ENCODE measurements at regions not wholly inside any gene's neighbourhood (a gene's known extent, or its start where the extent isn't known, plus 50 kb on each side); places are given as distances from the start of the nearest gene placed in this dataset.
A peak's percentile ranks its signal among the peaks of the same experiment; 100 is the strongest.

GRCh38 chr16:89038811-89039735, 54.6 kb upstream of the ACSF3 start:
- no peak for TF ChIP-seq CTCF (IDR thresholded peaks at IDR 0.05)
- intact Hi-C loops (cut with DNase I) = no loop called here
- DNase-seq (peak; percentile 38), ATAC-seq (no peak)
- Histone ChIP-seq H3K36me3 (no peaks in the 10 kb centered on the region), H3K27me3 (ENCODE audit: low read depth) (peaks cover 49% of the 10 kb centered on the region), H3K4me3 (no peak overlapping the region), H3K27ac (no peak overlapping the region), H3K9me3 (no peaks in the 10 kb centered on the region), H3K4me1 (no peaks in the 10 kb centered on the region)

- Histone ChIP-seq H3K27me3 (ENCODE audit: low read depth) (peaks cover 55% of the 10 kb centered on the region), H3K4me3 (no peak overlapping the region), H3K36me3 (no peaks in the 10 kb centered on the region), H3K4me1 (no peaks in the 10 kb centered on the region), H3K9me3 (no peaks in the 10 kb centered on the region), H3K27ac (no peak overlapping the region)
- peak; percentile 30 for DNase-seq
- intact Hi-C loops (cut with DNase I) = no loop called here
- no peak for TF ChIP-seq CTCF (IDR thresholded peaks at IDR 0.05)
- ATAC-seq = no peak
Observed at GRCh38 chr16:89039756-89040155, 53.9 kb upstream of the ACSF3 start.

- intact Hi-C loops (cut with DNase I) = no loop called here
- Histone ChIP-seq H3K27ac (no peak overlapping the region), H3K9me3 (no peaks in the 10 kb centered on the region), H3K4me3 (no peak overlapping the region), H3K36me3 (no peaks in the 10 kb centered on the region), H3K27me3 (ENCODE audit: low read depth) (peaks cover 55% of the 10 kb centered on the region), H3K4me1 (no peaks in the 10 kb centered on the region)
- TF ChIP-seq CTCF (IDR thresholded peaks at IDR 0.05) = no peak
- ATAC-seq (peak in 1 of 2 donors; percentile 13), DNase-seq (peak; percentile 16)
Observed at GRCh38 chr16:89040391-89040790, 53.3 kb upstream of the ACSF3 start.

GRCh38 chr16:89040861-89041570, 52.6 kb upstream of the ACSF3 start:
- Histone ChIP-seq H3K4me1 (no peaks in the 10 kb centered on the region), H3K27ac (no peak overlapping the region), H3K27me3 (ENCODE audit: low read depth) (peaks cover 55% of the 10 kb centered on the region), H3K4me3 (no peak overlapping the region), H3K9me3 (no peaks in the 10 kb centered on the region), H3K36me3 (no peaks in the 10 kb centered on the region)
- peak; percentile 37 for DNase-seq
- intact Hi-C loops (cut with DNase I) = no loop called here
- TF ChIP-seq CTCF (IDR thresholded peaks at IDR 0.05) = no peak
- ATAC-seq = peak in 1 of 2 donors; percentile 13

- Histone ChIP-seq H3K27me3 (ENCODE audit: low read depth) (peaks cover 57% of the 10 kb centered on the region), H3K36me3 (no peaks in the 10 kb centered on the region), H3K4me1 (no peaks in the 10 kb centered on the region), H3K27ac (no peak overlapping the region), H3K4me3 (no peak overlapping the region), H3K9me3 (no peaks in the 10 kb centered on the region)
- TF ChIP-seq CTCF (IDR thresholded peaks at IDR 0.05) = no peak
- DNase-seq (peak; percentile 43), ATAC-seq (no peak)
- intact Hi-C loops (cut with DNase I) = no loop called here
Observed at GRCh38 chr16:89041571-89042481, 51.8 kb upstream of the ACSF3 start.

All from lower lobe of right lung (tissue), 2 donors.